Ectodermal cell (in vitro differentiated cells): ENCODE measurements at regions not wholly inside any gene's neighbourhood (a gene's known extent, or its start where the extent isn't known, plus 50 kb on each side); places are given as distances from the start of the nearest gene placed in this dataset.

Source experiments
- H3K27ac ChIP-seq: 2 replicates; pipeline ENCODE4 v1.7.0; 2013; ENCODE audit warnings: mild to moderate bottlenecking, low read depth, low read length; ENCODE audit not compliant: insufficient read depth, poor library complexity, severe bottlenecking
- H3K27me3 ChIP-seq: 2 replicates; pipeline ENCODE4 v1.7.0; 2013; ENCODE audit warnings: mild to moderate bottlenecking, low read length; ENCODE audit not compliant: insufficient read depth, control insufficient read depth, poor library complexity, severe bottlenecking
- H3K36me3 ChIP-seq: one replicate; pipeline ENCODE4 v1.7.0; 2013; ENCODE audit warnings: low read length; ENCODE audit not compliant: control insufficient read depth, insufficient read depth
- H3K4me1 ChIP-seq: one replicate; pipeline ENCODE4 v1.7.0; 2013; ENCODE audit warnings: low read length; ENCODE audit not compliant: control insufficient read depth, insufficient read depth
- H3K4me3 ChIP-seq: 2 replicates; pipeline ENCODE4 v1.7.0; 2013; ENCODE audit warnings: low read depth, low read length, control low read depth; ENCODE audit not compliant: insufficient read depth
- H3K9me3 ChIP-seq: 2 replicates; pipeline ENCODE4 v1.7.0; 2013; ENCODE audit warnings: mild to moderate bottlenecking, low read length, moderate library complexity; ENCODE audit not compliant: control insufficient read depth
- WGBS, 2 experiments: methylation state at CpG; one replicate each; pipeline ENCODE4 v1.1.7; 2013; ENCODE audit warnings: missing lambda C conversion rate in 2 of 2; 5-methylcytosine and 5-hydroxymethylcytosine counted together

DNA sequence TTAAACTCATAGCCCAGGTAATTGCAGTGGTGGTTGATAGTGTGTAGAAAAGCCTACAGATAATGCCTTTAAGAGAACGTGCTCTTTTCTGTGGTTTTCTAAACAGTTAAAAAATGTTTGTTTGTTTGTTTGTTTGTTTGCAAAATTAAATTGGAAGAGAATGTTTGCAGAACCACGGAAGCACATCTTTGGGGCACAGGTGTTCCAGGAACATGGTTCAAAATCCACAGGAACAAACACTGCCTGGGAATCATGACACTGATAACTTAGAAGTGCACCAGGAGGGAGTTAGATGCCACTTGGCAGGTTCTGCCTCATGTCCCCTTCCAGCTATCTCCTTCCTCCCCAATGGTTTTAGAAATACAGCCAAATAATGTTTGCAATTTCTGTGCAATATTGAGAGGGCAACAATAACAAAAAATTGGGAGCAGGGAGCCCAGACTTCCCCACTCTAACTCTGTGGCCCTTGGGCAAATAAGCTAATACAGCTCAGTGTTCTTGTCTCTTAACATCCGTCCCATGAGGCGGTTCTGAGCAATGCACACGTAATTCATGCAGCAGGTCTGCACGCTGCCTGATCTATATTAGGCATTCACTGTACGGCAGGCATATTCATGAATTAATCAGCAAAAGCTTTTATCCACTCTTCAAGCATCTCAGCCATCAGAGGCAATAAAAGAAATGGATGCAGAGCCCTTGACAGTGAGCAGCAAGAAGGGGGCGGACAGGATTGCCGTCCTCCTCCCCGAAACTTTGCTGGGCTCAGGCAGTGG, 274.3 kb upstream of the FOXQ1 start:
- 91 to 94% methylated on average over 10 of the region's 10 CpGs for WGBS, 2 experiments
- Histone ChIP-seq H3K4me1 (no peaks in the 10 kb centered on the region), H3K27ac (no peak overlapping the region), H3K4me3 (no peak overlapping the region), H3K27me3 (no peaks in the 10 kb centered on the region), H3K36me3 (no peaks in the 10 kb centered on the region), H3K9me3 (no peaks in the 10 kb centered on the region)

GRCh38 chr6:1035401-1035800, 276.5 kb upstream of the FOXQ1 start:
- H3K36me3 ChIP-seq: no peaks in the 10 kb centered on the region
- no peaks in the 10 kb centered on the region for H3K27me3 ChIP-seq
- 86% methylated on average over 11 of the region's 11 CpGs for WGBS, 2 experiments
- no peaks in the 10 kb centered on the region for H3K9me3 ChIP-seq
- no peaks in the 10 kb centered on the region for H3K4me1 ChIP-seq
- no peak overlapping the region for H3K4me3 ChIP-seq
- H3K27ac ChIP-seq: no peak overlapping the region

DNA sequence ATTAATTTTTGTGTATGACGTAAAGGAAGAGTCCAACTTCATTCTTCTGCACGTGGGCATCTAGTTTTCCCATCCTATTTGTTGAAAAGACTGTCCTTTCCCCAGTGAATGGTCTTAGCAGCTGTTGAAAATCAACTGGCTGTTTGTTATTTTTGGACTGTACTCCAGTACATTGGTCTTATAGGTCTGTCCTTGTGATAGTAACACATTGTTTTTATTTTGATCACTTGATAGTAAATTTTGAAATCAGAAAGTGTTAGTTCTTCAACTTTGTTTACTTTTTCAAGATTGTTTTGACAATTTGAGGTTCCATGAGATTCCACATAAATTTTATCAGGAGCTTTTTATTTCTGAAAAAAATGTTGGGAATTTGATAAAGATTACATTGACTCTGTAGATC, 280.2 kb upstream of the FOXQ1 start:
- Histone ChIP-seq H3K27me3 (peaks cover 4% of the 10 kb centered on the region), H3K36me3 (no peaks in the 10 kb centered on the region), H3K27ac (no peak overlapping the region), H3K9me3 (no peaks in the 10 kb centered on the region), H3K4me3 (no peak overlapping the region), H3K4me1 (peaks cover 5% of the 10 kb centered on the region)
- WGBS, 2 experiments: 81 to 95% methylated on average over 2 of the region's 2 CpGs

DNA sequence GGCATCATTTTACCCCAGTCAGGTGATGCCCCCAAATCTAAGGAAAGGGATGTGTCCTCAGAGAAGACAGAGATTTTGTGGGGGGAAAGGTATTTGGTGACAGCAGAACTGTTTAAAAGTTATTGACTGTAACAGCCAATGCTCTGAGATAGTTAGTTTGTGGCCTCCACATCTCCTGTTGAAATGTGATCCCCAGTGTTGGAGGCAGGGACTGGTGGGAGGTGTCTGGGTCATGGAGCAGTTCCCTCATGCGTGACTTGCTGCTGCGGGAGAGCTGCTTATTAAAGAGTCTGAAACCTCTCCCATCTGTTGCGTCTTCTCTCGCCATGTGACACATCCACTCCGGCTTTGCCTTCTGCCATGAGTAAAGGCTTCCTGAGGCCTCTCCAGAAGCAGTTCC, 282.8 kb upstream of the FOXQ1 start:
- no peak overlapping the region for H3K4me3 ChIP-seq
- H3K36me3 ChIP-seq: no peaks in the 10 kb centered on the region
- peaks cover 4% of the 10 kb centered on the region for H3K27me3 ChIP-seq
- peaks cover 5% of the 10 kb centered on the region for H3K4me1 ChIP-seq
- no peaks in the 10 kb centered on the region for H3K9me3 ChIP-seq
- H3K27ac ChIP-seq: no peak overlapping the region
- WGBS, 2 experiments: 84 to 91% methylated on average over 5 of the region's 5 CpGs

GRCh38 chr6:1028723-1029122, 283.2 kb upstream of the FOXQ1 start:
- peaks cover 4% of the 10 kb centered on the region for H3K27me3 ChIP-seq
- H3K4me1 ChIP-seq: peaks cover 5% of the 10 kb centered on the region
- H3K9me3 ChIP-seq: no peaks in the 10 kb centered on the region
- no peaks in the 10 kb centered on the region for H3K36me3 ChIP-seq
- no peak overlapping the region for H3K27ac ChIP-seq
- no peak overlapping the region for H3K4me3 ChIP-seq
- WGBS, 2 experiments: 92 to 94% methylated on average over 8 of the region's 8 CpGs

DNA sequence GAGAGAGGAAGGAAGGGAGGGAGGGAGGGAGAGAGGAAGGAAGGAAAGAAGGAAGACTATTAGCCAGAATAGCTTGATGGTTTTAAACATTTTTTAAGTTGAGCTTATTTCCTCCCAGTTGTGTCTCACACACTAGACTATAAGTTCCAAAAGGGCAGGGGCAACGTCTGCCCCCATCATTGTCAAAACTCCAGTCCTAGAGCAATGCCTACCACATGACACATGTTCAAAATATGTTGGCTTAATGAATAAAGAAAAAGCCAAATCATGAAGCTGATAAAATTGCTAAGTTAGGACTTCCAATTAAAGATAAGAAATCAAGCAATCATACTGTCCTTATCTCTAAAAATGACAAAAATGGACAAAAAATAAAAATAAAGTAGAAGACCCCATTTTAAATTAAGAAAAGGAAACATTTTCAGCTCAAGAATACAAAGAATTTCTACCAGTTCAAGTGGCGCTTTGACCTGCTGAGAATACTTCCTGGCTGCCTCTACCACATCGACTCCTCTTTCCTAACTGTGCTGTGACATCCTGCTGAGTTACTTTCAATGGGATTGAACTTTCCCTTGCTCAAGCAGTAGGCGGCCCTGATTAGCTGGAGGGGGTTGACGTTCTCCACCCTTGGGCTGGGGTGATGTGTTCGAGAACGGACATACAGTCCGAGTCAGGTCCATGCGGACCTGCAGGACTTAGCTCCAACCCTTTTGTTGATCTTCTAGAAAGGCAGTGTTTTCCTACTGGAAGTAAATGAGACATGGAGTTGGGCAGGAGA, 283.9 kb upstream of the FOXQ1 start:
- no peak overlapping the region for H3K27ac ChIP-seq
- H3K4me1 ChIP-seq: peaks cover 5% of the 10 kb centered on the region
- H3K27me3 ChIP-seq: peaks cover 4% of the 10 kb centered on the region
- no peak overlapping the region for H3K4me3 ChIP-seq
- H3K36me3 ChIP-seq: no peaks in the 10 kb centered on the region
- 52 to 57% methylated on average over 9 of the region's 9 CpGs for WGBS, 2 experiments
- H3K9me3 ChIP-seq: no peaks in the 10 kb centered on the region

- 76 to 80% methylated on average over 8 to 9 of the region's 9 CpGs for WGBS, 2 experiments
- peaks cover 5% of the 10 kb centered on the region for H3K4me1 ChIP-seq
- no peak overlapping the region for H3K27ac ChIP-seq
- H3K4me3 ChIP-seq: no peak overlapping the region
- peaks cover 4% of the 10 kb centered on the region for H3K27me3 ChIP-seq
- no peaks in the 10 kb centered on the region for H3K36me3 ChIP-seq
- H3K9me3 ChIP-seq: no peaks in the 10 kb centered on the region
Measured at GRCh38 chr6:1027109-1027794, 284.6 kb upstream of the FOXQ1 start.

DNA sequence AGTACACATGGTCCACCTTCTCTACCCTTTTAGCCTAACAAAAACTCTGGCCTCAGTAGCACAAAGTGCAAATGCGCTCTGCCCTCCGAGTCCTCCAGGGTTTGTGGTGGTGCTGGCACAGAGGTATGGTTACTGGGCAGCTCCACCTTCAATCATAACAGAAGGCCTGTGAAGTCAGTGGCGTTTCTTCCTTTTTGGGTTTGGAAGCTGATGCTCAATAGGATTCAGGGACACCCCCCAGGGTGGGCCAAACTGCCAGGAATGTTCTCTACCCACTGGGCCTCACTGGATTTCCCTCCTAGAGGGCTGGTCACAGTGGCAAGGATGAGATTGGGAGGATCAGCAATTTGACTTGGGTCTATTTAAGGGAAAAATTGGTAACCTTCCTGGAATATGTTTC, 286.1 kb upstream of the FOXQ1 start:
- Histone ChIP-seq H3K27ac (no peak overlapping the region), H3K9me3 (no peaks in the 10 kb centered on the region), H3K4me1 (peaks cover 5% of the 10 kb centered on the region), H3K27me3 (peaks cover 4% of the 10 kb centered on the region), H3K36me3 (no peaks in the 10 kb centered on the region), H3K4me3 (no peak overlapping the region)
- WGBS, 2 experiments: 92 to 93% methylated on average over 3 of the region's 3 CpGs

- Histone ChIP-seq H3K9me3 (no peaks in the 10 kb centered on the region), H3K4me1 (peaks cover 5% of the 10 kb centered on the region), H3K4me3 (no peak overlapping the region), H3K27me3 (peaks cover 4% of the 10 kb centered on the region), H3K36me3 (no peaks in the 10 kb centered on the region), H3K27ac (no peak overlapping the region)
- WGBS, 2 experiments: 54 to 58% methylated on average over 9 of the region's 9 CpGs
Measured at GRCh38 chr6:1024587-1024986, 287.3 kb upstream of the FOXQ1 start.

DNA sequence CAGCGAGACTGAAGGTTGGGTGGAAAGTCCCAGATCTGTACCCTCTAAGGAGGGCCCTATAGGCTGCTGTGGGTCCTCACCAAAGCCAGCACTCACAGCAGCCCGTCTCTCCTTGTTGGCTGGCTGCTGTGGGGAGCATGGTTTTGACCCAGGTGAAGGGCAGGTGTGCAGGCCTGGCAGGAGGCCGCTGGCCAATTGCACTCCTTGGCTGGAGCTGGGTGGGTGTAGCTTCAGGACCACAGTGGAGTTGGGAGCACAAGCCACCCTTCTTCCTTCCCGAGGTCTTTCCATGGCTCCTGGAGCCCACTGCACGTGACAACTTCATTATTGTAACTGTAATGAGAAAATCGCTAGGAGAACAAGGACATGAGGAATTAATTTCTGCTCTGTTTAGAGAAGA, 287.7 kb upstream of the FOXQ1 start:
- no peak overlapping the region for H3K27ac ChIP-seq
- H3K27me3 ChIP-seq: peaks cover 4% of the 10 kb centered on the region
- peaks cover 2% of the 10 kb centered on the region for H3K4me1 ChIP-seq
- H3K36me3 ChIP-seq: no peaks in the 10 kb centered on the region
- H3K9me3 ChIP-seq: no peaks in the 10 kb centered on the region
- 93 to 96% methylated on average over 6 of the region's 6 CpGs for WGBS, 2 experiments
- H3K4me3 ChIP-seq: no peak overlapping the region
